ENCODE measurements at regions not wholly inside any gene's neighbourhood (a gene's known extent, or its start where the extent isn't known, plus 50 kb on each side); places are given as distances from the start of the nearest gene placed in this dataset.
"Not testable (repeated sequence)": the region's sequence is repeated elsewhere in the genome, so short reads cannot be mapped to it uniquely, and the experiment has no call there.

- TF ChIP-seq ZNF664 (tag by site-specific recombination; IDR thresholded peaks at IDR 0.05) (no peak), ZNF19 (tag by site-specific recombination; IDR thresholded peaks at IDR 0.05; ENCODE audit: low read depth) (no peak)
These were observed 443.2 kb downstream of the C12orf50 start (continued) for GRCh38 chr12:87585882-87586557.

GRCh38 chr12:87579091-87579490 is 450.1 kb downstream of the C12orf50 start:
- H3K4me3 ChIP-seq (ENCODE audit: low read depth, low read length); CTCF ChIA-PET; H3K36me3 ChIP-seq (ENCODE audit: control insufficient read depth in 2 of 2, insufficient read depth in 1 of 2, low read length in 2 of 2); H3K4me1 ChIP-seq (ENCODE audit: control insufficient read depth, insufficient read depth, low read length); POLR2A ChIA-PET; H3K9me3 ChIP-seq (ENCODE audit: control insufficient read depth, insufficient read depth, low read depth, low read length); H3K27ac ChIP-seq (ENCODE audit: extremely low read depth, low read depth, low read length): not testable (repeated sequence)

- ChIA-PET POLR2A (no interaction called here), CTCF (no interaction called here)
- no peak for TF ChIP-seq ZNF544 (tag by site-specific recombination; IDR thresholded peaks at IDR 0.05)
- TF ChIP-seq ZNF433 (tag by site-specific recombination; IDR thresholded peaks at IDR 0.05; ENCODE audit: low read depth): no peak
- TF ChIP-seq GFI1B (tag by site-specific recombination; IDR thresholded peaks at IDR 0.05): no peak
- no peak for TF ChIP-seq TRIM28 (IDR thresholded peaks at IDR 0.05; ENCODE audit: borderline replicate concordance, low read length)
- no peak for TF ChIP-seq ZBTB21 (tag by site-specific recombination; IDR thresholded peaks at IDR 0.05)
- TF ChIP-seq ZNF404 (tag by site-specific recombination; IDR thresholded peaks at IDR 0.05): no peak
- no peak for TF ChIP-seq ZNF112 (tag by site-specific recombination; IDR thresholded peaks at IDR 0.05)
- TF ChIP-seq ZNF266 (tag by site-specific recombination; IDR thresholded peaks at IDR 0.05; ENCODE audit: low read depth): no peak
- TF ChIP-seq ZNF580 (tag by site-specific recombination; IDR thresholded peaks at IDR 0.05): no peak
- no peak for TF ChIP-seq PBX3 (CRISPR knock-in tag; IDR thresholded peaks at IDR 0.05)
- no peaks in the 10 kb centered on the region for H3K36me3 ChIP-seq (ENCODE audit: control insufficient read depth in 2 of 2, insufficient read depth in 1 of 2, low read length in 2 of 2)
- no peaks in the 10 kb centered on the region for H3K9me3 ChIP-seq (ENCODE audit: control insufficient read depth, insufficient read depth, low read depth, low read length)
- H3K4me3 ChIP-seq (ENCODE audit: low read depth, low read length): no peak overlapping the region
- H3K4me1 ChIP-seq (ENCODE audit: control insufficient read depth, insufficient read depth, low read length): no peaks in the 10 kb centered on the region
- no peak overlapping the region for H3K27ac ChIP-seq (ENCODE audit: extremely low read depth, low read depth, low read length)
These were observed 453.3 kb downstream of the C12orf50 start for GRCh38 chr12:87575906-87576305.

- H3K27ac ChIP-seq (ENCODE audit: extremely low read depth, low read depth, low read length); H3K36me3 ChIP-seq (ENCODE audit: control insufficient read depth in 2 of 2, insufficient read depth in 1 of 2, low read length in 2 of 2); H3K9me3 ChIP-seq (ENCODE audit: control insufficient read depth, insufficient read depth, low read depth, low read length); CTCF ChIA-PET; POLR2A ChIA-PET; H3K4me3 ChIP-seq (ENCODE audit: low read depth, low read length); H3K4me1 ChIP-seq (ENCODE audit: control insufficient read depth, insufficient read depth, low read length): not testable (repeated sequence)
These were observed 462.3 kb downstream of the C12orf50 start for GRCh38 chr12:87566918-87567317.

- Histone ChIP-seq H3K4me1 (ENCODE audit: control insufficient read depth, insufficient read depth, low read length) (no peaks in the 10 kb centered on the region), H3K4me3 (ENCODE audit: low read depth, low read length) (no peak overlapping the region), H3K27ac (ENCODE audit: extremely low read depth, low read depth, low read length) (no peak overlapping the region), H3K9me3 (ENCODE audit: control insufficient read depth, insufficient read depth, low read depth, low read length) (no peaks in the 10 kb centered on the region), H3K36me3 (ENCODE audit: control insufficient read depth in 2 of 2, insufficient read depth in 1 of 2, low read length in 2 of 2) (no peaks in the 10 kb centered on the region)
- no peak for TF ChIP-seq ZNF768 (tag by site-specific recombination; IDR thresholded peaks at IDR 0.05)
- TF ChIP-seq ZNF658 (tag by site-specific recombination; IDR thresholded peaks at IDR 0.05): no peak
- no peak for TF ChIP-seq ZNF514 (tag by site-specific recombination; IDR thresholded peaks at IDR 0.05)
- no peak for TF ChIP-seq ZNF37A (tag by site-specific recombination; IDR thresholded peaks at IDR 0.05)
- TF ChIP-seq ZBTB26 (tag by site-specific recombination; optimal IDR thresholded peaks at IDR 0.05): no peak
- no peak for TF ChIP-seq KLF7 (tag by site-specific recombination; IDR thresholded peaks at IDR 0.05; ENCODE audit: borderline replicate concordance)
- TF ChIP-seq ZNF777 (tag by site-specific recombination; IDR thresholded peaks at IDR 0.05; ENCODE audit: borderline replicate concordance): no peak
- no peak for TF ChIP-seq ZNF132 (tag by site-specific recombination; IDR thresholded peaks at IDR 0.05; ENCODE audit: borderline replicate concordance)
- TF ChIP-seq SCRT2 (tag by site-specific recombination; IDR thresholded peaks at IDR 0.05): no peak
- no peak for TF ChIP-seq ZNF621 (tag by site-specific recombination; IDR thresholded peaks at IDR 0.05)
- TF ChIP-seq PBX3 (CRISPR knock-in tag; IDR thresholded peaks at IDR 0.05): no peak
- CTCF ChIA-PET: no interaction called here
- POLR2A ChIA-PET: no interaction called here
These were observed 472.2 kb downstream of the C12orf50 start for GRCh38 chr12:87556985-87557384.

GRCh38 chr12:87531213-87531612 is 498.0 kb downstream of the C12orf50 start:
- CTCF ChIA-PET: interaction anchor here (0.6 kb wide), 1 partner anchor 56 kb away, joined by 4 read pairs; no protein-coding TSS in a partner anchor
- H3K4me1 ChIP-seq (ENCODE audit: control insufficient read depth, insufficient read depth, low read length); POLR2A ChIA-PET; H3K4me3 ChIP-seq (ENCODE audit: low read depth, low read length); H3K36me3 ChIP-seq (ENCODE audit: control insufficient read depth in 2 of 2, insufficient read depth in 1 of 2, low read length in 2 of 2); H3K9me3 ChIP-seq (ENCODE audit: control insufficient read depth, insufficient read depth, low read depth, low read length); H3K27ac ChIP-seq (ENCODE audit: extremely low read depth, low read depth, low read length): not testable (repeated sequence)
